Naive thymus-derived CD8-positive, alpha-beta T cell (primary cell): ENCODE measurements at regions not wholly inside any gene's neighbourhood (a gene's known extent, or its start where the extent isn't known, plus 50 kb on each side); places are given as distances from the start of the nearest gene placed in this dataset.

Experiments
- ATAC-seq, 2 donors: fragments of 150-1000 bp; cut with Tn5 transposase in 1 of 2; sonication (Bioruptor Pico), chemical (Tn5 transposase) in 1 of 2; 1 replicate in 1 of 2; 2 replicates in 1 of 2; pipeline ENCODE4 v1.10.0; 2021; ENCODE audit warnings: mild to moderate bottlenecking in 2 of 2, moderate library complexity in 2 of 2
- POLR2A ChIA-PET: fragments of 350-600 bp; sonication (Branson Sonifier 250); formaldehyde crosslinking; loops from one replicate; lab custom pipeline; 2021; ENCODE audit warnings: antibody characterized with exemption; lab: Charles Lee
- DNase-seq, 10 donors: peaks; one replicate each; pipeline versions ENCODE4 v3.0.0 to v3.0.0-alpha.2; 2020 to 2022
- H3K27ac Mint-ChIP-seq, 10 donors: one replicate each; pipeline ENCODE4 v1.8.0; 2020 to 2022; ENCODE audit warnings: mild to moderate bottlenecking in 10 of 10, mixed read lengths in 10 of 10, moderate library complexity in 4 of 10, inconsistent platforms in 1 of 10
- H3K27me3 Mint-ChIP-seq, 5 donors: one replicate each; pipeline ENCODE4 v1.8.0; 2021 to 2022; ENCODE audit warnings: mixed read lengths in 5 of 5
- H3K36me3 Mint-ChIP-seq, 3 donors: one replicate each; pipeline ENCODE4 v1.8.0; 2020 to 2022; ENCODE audit warnings: mixed read lengths in 3 of 3, mild to moderate bottlenecking in 2 of 3, inconsistent platforms in 1 of 3
- H3K4me1 Mint-ChIP-seq, 4 donors: one replicate each; pipeline ENCODE4 v1.8.0; 2021 to 2022; ENCODE audit warnings: mixed read lengths in 4 of 4
- H3K4me3 Mint-ChIP-seq, 10 donors: one replicate each; pipeline ENCODE4 v1.8.0; 2020 to 2022; ENCODE audit warnings: mild to moderate bottlenecking in 10 of 10, mixed read lengths in 10 of 10, moderate library complexity in 6 of 10, inconsistent platforms in 1 of 10
- H3K9me3 Mint-ChIP-seq, 9 donors: one replicate each; pipeline ENCODE4 v1.8.0; 2020 to 2022; ENCODE audit warnings: mixed read lengths in 9 of 9, mild to moderate bottlenecking in 3 of 9, inconsistent platforms in 1 of 9, moderate library complexity in 1 of 9

DNA sequence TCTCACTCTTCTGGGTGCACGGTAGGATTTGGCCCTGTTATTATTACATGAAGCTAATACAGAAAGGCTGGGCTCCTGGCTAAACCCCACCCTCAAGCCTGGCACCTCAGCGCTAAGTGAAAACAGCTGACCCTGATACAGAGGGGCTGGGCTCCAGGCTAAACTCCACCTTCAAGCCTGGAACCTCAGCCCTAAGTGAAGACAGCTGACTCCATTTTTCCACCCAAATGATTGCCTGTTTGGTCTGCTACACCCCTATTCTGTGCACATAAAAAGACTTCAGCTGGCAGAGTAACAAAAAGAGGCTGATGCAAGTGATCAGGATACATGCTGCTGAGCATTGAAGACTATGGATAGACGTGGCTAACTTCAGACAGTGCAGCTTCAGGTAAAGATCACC, 148.4 kb upstream of the CLINT1 start:
- Mint-ChIP-seq H3K4me3 (no peak overlapping the region), H3K36me3 (no peaks in the 10 kb centered on the region), H3K4me1 (no peaks in the 10 kb centered on the region), H3K27me3 (peaks cover 0 to 6% (median 3%) of the 10 kb centered on the region in 5 donors), H3K27ac (no peak overlapping the region), H3K9me3 (peaks cover 0 to 2% (median 0%) of the 10 kb centered on the region in 9 donors)
- DNase-seq (no peak), ATAC-seq (no peak)
- POLR2A ChIA-PET: no interaction called here

DNA sequence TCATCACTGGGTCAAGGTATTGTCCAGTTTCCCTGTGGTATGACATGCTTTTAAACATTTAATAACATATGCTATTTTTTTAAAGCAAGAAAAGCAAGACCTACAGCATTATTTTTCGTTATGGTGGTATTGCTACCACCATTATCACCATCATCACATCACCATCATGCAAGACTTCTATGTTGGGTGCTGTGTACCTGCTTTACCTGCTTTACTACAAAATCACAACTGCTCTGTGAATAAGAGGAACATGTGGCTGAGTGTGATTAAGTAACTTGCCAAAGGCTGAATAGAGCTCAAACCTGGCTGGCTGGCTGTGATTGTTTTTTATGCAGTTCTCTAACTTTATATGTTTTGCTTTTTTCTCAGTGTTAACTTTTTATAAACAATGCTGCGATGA, 140.8 kb upstream of the CLINT1 start:
- peaks cover 0 to 15% (median 10%) of the 10 kb centered on the region in 5 donors for H3K27me3 Mint-ChIP-seq
- no peaks in the 10 kb centered on the region for H3K36me3 Mint-ChIP-seq
- H3K4me3 Mint-ChIP-seq: no peak overlapping the region
- no peaks in the 10 kb centered on the region for H3K9me3 Mint-ChIP-seq
- ATAC-seq (no peak), DNase-seq (no peak)
- no peak overlapping the region for H3K27ac Mint-ChIP-seq
- POLR2A ChIA-PET: no interaction called here
- peaks cover 0 to 5% (median 3%) of the 10 kb centered on the region in 4 donors for H3K4me1 Mint-ChIP-seq

DNA sequence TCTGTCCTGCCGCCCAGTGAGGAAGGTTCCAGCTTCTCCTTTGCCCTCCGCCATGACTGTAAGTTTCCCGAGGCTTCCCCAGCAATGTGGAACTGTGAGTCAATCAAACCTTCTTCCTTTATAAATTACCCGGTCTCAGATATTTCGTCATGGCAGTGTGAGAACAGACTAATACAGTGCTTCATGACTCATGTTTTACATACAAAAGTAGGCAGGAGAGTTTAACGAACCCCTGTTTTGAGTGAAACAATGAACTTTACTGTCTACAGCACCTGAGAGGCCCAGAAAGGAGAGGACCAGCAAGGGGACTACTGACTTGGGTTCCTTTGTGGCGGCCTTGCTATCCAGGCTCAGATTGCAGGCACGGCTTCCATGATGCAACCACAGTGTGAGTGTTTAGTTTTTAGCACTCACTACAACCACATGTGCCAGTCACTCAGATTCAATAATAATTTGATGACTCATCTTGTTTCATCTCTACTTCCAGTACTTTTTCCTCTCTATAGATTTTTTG, 139.1 kb upstream of the CLINT1 start:
- Mint-ChIP-seq H3K27me3 (peaks cover 4 to 21% (median 13%) of the 10 kb centered on the region in 5 donors), H3K4me1 (peaks cover 4 to 13% (median 11%) of the 10 kb centered on the region in 4 donors), H3K9me3 (no peaks in the 10 kb centered on the region), H3K36me3 (no peaks in the 10 kb centered on the region), H3K4me3 (no peak overlapping the region), H3K27ac (no peak overlapping the region)
- DNase-seq (no peak), ATAC-seq (no peak)
- POLR2A ChIA-PET: no interaction called here

DNA sequence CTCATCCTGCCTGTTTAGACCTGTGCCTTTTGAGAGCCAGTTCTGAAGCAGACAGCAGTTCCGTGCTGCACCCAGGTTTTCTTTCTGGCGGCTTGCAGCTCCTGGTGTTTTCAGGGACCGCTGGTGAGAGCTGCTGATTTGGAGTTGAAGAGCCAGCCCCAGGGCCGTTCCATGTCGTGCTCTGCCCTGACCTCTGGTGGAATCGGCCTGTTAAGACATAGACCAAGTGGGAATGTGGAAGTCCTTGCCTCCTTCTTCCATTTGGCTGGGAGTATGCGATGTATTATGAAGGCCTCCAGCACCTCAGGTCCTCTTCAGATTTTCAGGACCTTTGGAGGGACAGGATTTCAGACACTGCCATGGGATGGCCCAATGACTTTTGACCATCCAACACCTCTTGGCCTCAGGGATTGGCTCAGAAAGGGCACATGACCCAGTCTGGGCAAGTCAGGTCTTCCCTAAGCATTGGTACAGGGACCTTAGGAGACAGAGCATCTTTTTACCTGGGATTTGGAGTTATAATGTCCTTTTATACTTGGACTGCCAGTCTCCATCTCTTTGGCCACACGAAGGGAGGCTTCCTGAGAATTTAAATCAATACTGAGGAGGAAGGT, 136.1 kb upstream of the CLINT1 start:
- Mint-ChIP-seq H3K9me3 (no peaks in the 10 kb centered on the region), H3K36me3 (no peaks in the 10 kb centered on the region), H3K27ac (peak overlapping the region in 1 of 10 donors; percentile 84), H3K27me3 (peaks cover 7 to 27% (median 21%) of the 10 kb centered on the region in 5 donors), H3K4me3 (peak overlapping the region in 8 of 10 donors; percentile 6 to 61 (median 40)), H3K4me1 (peaks cover 4 to 13% (median 11%) of the 10 kb centered on the region in 4 donors)
- ATAC-seq (peak; percentile 68 to 73), DNase-seq (peak; percentile 4 to 64 (median 32))
- POLR2A ChIA-PET: no interaction called here

DNA sequence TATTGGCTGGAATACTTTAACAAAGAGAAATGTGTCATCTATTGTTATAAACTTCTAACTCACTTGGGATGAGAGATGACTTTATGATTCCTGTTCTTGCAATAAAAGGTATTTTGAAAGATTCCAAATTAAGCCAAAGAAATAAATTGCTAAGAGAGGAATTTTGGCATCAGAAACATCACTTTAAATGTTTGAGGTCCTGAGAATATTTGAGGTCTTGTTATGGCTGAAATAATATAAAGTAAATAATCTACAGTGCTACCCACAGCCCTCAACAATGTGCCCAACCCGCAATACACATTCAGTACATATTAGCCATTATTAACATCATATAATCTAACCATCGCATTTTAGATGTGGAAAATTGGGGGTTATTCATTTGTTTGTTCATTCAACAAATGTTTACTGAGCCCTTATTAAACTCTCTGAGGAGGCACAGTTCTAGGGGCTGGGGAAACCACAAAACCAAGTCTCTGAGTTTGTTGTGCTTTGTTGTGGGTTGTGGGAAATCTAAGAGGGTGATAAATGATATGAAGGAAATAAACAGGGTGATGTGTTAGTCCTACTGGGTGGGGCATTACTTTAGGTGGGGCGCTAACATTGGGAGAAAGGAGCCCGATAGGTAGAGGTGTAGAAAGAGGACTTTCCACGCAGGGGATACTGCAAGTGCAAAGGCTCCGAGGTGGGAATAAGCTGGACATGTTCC, 135.2 kb upstream of the CLINT1 start:
- DNase-seq: peak in 6 of 10 donors; percentile 2 to 65 (median 42)
- H3K4me1 Mint-ChIP-seq: peaks cover 4 to 13% (median 11%) of the 10 kb centered on the region in 4 donors
- POLR2A ChIA-PET: no interaction called here
- peak overlapping the region in 5 of 10 donors; percentile 12 to 84 (median 37) for H3K27ac Mint-ChIP-seq
- H3K9me3 Mint-ChIP-seq: no peaks in the 10 kb centered on the region
- H3K27me3 Mint-ChIP-seq: peaks cover 7 to 30% (median 23%) of the 10 kb centered on the region in 5 donors
- peak; percentile 79 to 90 for ATAC-seq
- H3K36me3 Mint-ChIP-seq: no peaks in the 10 kb centered on the region
- peak overlapping the region; percentile 6 to 61 (median 39) for H3K4me3 Mint-ChIP-seq

DNA sequence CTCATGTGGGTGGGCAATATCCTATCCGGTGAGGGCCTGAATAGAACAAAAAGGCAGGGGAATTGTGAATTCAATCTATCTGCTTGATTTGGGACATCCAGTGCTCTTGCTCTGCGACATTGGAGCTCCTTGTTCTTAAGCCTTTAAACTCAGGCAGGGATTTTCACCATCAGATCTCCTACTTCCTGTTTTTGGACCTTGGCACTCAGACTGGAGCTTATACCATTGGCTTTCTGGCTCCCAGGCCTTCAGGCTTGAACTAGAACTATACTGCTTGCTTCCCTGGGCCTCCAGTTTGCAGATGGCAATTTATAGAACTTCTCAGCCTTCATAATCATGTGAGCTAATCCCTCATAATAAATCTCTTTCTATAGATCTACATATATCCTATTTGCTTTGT, 134.3 kb upstream of the CLINT1 start:
- POLR2A ChIA-PET: no interaction called here
- H3K4me3 Mint-ChIP-seq: no peak overlapping the region
- H3K9me3 Mint-ChIP-seq: no peaks in the 10 kb centered on the region
- H3K27me3 Mint-ChIP-seq: peaks cover 7 to 30% (median 23%) of the 10 kb centered on the region in 5 donors
- ATAC-seq (no peak), DNase-seq (no peak)
- no peak overlapping the region for H3K27ac Mint-ChIP-seq
- no peaks in the 10 kb centered on the region for H3K36me3 Mint-ChIP-seq
- H3K4me1 Mint-ChIP-seq: peaks cover 4 to 13% (median 11%) of the 10 kb centered on the region in 4 donors

DNA sequence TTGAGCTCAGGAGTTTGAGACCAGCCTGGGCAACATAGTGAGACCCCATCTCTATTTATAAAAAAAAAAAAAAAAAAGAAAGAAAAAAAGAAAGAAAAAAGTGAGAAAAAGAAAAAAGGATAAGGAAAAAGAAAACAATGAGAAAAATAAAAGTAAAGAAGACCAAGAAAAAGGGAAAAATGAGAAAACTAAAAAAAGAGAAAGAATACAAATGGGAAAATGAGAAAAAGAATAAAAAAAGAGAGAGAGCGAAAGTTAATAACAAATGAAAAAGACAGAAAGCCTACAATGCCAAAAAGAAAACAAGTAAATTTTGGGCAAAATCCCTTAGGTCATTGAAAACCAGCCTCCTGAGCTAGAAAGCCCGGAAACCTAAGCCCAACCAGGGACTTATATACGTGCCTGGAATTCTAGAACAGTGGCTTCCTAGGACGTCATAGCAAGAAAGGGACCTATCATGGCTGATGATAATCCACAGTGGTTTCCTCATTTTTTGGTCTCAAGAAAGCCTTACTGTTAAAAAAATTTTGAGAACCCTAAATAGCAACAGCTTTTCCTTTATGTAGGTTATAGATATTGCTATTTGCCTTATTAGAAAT, 131.7 kb upstream of the CLINT1 start:
- Mint-ChIP-seq H3K27me3 (peaks cover 7 to 27% (median 16%) of the 10 kb centered on the region in 5 donors), H3K9me3 (no peaks in the 10 kb centered on the region), H3K4me1 (peaks cover 7 to 13% (median 11%) of the 10 kb centered on the region in 4 donors), H3K36me3 (no peaks in the 10 kb centered on the region), H3K4me3 (no peak overlapping the region), H3K27ac (no peak overlapping the region)
- ATAC-seq (no peak), DNase-seq (no peak)
- POLR2A ChIA-PET: no interaction called here

DNA sequence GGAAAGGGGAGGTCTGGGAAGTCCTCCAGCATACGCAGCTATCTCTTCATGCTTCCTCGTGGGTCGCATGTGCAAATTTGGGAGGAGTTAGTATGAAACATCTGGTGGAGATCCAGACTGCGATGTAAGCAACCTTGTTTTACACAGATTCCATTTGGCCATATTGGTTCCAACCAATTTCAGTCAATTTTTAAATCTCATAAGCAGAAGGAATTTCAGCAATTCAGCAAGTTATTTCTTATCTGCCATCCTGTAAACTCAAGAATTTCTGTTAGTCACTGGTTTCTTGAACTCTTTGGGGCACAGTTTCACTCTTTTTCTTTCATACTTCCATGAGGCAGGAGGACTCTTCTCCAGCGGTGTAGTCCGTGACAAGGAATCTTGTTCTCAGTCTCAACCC, 130.4 kb upstream of the CLINT1 start:
- peaks cover 3 to 5% (median 4%) of the 10 kb centered on the region in 4 donors for H3K4me1 Mint-ChIP-seq
- DNase-seq (no peak), ATAC-seq (no peak)
- peaks cover 5 to 24% (median 12%) of the 10 kb centered on the region in 5 donors for H3K27me3 Mint-ChIP-seq
- H3K9me3 Mint-ChIP-seq: no peaks in the 10 kb centered on the region
- H3K4me3 Mint-ChIP-seq: no peak overlapping the region
- H3K27ac Mint-ChIP-seq: no peak overlapping the region
- POLR2A ChIA-PET: no interaction called here
- H3K36me3 Mint-ChIP-seq: no peaks in the 10 kb centered on the region

DNA sequence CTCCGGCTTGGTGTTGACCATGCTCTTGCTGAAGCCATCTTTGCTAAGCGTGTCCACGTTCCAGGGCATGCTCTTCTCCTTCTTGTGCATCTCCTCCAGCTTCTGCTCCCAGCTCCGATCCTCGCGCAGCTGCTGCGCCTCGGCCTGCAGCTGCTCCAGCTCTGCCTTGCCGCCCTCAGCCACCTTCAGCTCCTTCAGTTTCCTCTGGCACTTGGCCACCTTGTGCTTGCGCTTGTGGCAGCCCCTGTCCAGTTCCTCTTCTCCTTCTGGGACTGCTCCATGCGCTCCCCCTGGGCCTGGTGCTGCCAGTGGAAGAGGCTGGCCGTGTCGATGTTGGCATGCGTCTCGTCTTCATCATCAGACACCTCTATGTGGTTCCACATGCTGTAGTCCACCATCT, 128.3 kb upstream of the CLINT1 start:
- peaks cover 0 to 4% (median 0%) of the 10 kb centered on the region in 4 donors for H3K4me1 Mint-ChIP-seq
- H3K27ac Mint-ChIP-seq: peak overlapping the region in 1 of 10 donors; percentile 90
- DNase-seq (no peak), ATAC-seq (no peak)
- POLR2A ChIA-PET: no interaction called here
- H3K4me3 Mint-ChIP-seq: no peak overlapping the region
- H3K36me3 Mint-ChIP-seq: no peaks in the 10 kb centered on the region
- H3K9me3 Mint-ChIP-seq: peaks cover 0 to 3% (median 0%) of the 10 kb centered on the region in 9 donors
- H3K27me3 Mint-ChIP-seq: peaks cover 3 to 14% (median 9%) of the 10 kb centered on the region in 5 donors

DNA sequence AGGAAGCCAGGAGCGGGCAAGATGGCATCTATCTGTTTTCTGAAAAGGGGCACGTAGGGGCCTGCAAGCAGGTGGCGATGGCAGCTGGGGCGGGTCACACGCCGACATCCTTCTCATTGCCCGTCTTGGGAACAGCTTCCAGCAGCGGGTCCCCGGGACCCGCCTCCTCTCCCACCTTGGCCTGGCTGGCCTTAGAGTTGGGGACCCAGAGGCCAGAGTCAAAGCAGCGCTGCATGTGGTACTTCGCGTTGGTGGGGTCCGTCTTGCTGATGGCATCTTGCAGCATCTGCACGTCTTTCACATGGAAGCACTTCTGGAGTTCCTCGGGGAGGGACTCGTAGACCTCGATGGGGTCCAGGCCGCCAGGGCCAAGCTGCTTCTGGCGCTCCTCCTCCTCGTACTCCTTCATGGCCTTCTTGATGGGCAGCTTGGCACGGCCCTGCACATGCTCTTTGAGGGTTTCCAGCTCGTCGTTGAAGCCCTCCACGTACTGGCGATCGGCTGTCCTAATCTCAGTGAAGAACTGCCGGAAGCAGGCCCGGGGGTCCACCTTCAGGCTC, 127.6 kb upstream of the CLINT1 start:
- no peak for ATAC-seq
- no peak for DNase-seq
- Mint-ChIP-seq H3K36me3 (no peaks in the 10 kb centered on the region), H3K9me3 (peaks cover 0 to 4% (median 0%) of the 10 kb centered on the region in 9 donors), H3K4me3 (no peak overlapping the region), H3K4me1 (peaks cover 0 to 4% (median 0%) of the 10 kb centered on the region in 4 donors), H3K27ac (no peak overlapping the region), H3K27me3 (peaks cover 0 to 11% (median 3%) of the 10 kb centered on the region in 5 donors)
- POLR2A ChIA-PET: no interaction called here

DNA sequence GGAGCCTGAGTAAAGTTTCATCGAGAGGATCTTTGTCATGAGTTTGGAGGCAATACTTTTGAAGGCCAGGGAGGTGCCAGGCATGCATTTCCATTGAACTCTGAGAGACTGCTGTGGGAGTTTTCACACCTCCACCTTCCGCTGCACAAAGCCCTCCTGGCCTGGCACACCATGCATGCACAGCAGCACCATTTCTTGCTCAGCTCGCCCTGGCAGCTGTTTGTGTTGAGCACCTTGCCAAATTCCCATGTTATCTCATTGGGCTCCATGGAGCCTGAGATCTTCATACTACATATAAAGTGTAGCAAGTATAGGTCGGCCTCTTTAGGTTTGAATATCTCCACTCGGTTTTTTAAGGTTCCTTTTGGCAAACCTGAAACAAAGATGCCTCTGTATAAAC, 125.7 kb upstream of the CLINT1 start:
- peaks cover 0 to 11% (median 0%) of the 10 kb centered on the region in 5 donors for H3K27me3 Mint-ChIP-seq
- no peak overlapping the region for H3K27ac Mint-ChIP-seq
- no peaks in the 10 kb centered on the region for H3K36me3 Mint-ChIP-seq
- ATAC-seq: no peak
- peaks cover 0 to 4% (median 0%) of the 10 kb centered on the region in 4 donors for H3K4me1 Mint-ChIP-seq
- peaks cover 0 to 4% (median 0%) of the 10 kb centered on the region in 9 donors for H3K9me3 Mint-ChIP-seq
- DNase-seq: no peak
- POLR2A ChIA-PET: no interaction called here
- H3K4me3 Mint-ChIP-seq: no peak overlapping the region

DNA sequence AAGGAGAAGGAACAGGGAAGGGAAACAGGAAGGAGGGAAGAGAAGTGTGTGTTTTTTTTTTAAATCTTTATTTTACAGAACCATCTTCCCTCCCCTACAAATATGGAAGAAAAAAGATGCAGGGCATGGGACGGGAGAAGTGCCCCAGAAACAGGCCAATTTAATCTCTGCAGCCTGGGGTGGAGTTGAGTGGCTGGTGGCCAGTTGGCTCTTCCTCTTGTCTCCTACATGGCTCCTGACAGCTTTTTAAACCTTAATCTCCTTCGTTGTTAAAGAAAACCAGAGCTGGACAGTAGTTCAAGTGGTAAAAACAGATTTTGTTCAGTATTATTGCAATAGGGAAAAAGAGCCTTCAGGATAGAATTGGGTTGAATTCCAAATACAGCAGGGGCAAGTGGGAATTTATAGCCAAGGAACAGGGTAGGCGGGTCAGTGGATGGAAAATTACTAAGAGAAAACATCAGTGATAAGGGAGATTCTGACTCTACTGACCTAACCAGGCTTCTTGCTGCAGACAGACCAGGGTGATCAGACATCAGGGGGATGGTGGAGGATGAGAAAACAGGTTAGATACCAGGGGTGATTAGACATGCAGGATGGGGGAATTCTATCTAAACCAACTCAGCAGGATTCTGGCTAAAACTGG, 125.1 kb upstream of the CLINT1 start:
- DNase-seq (no peak), ATAC-seq (no peak)
- Mint-ChIP-seq H3K27me3 (peaks cover 0 to 6% (median 0%) of the 10 kb centered on the region in 5 donors), H3K4me1 (peaks cover 0 to 4% (median 0%) of the 10 kb centered on the region in 4 donors), H3K4me3 (no peak overlapping the region), H3K36me3 (no peaks in the 10 kb centered on the region), H3K27ac (no peak overlapping the region), H3K9me3 (peaks cover 0 to 4% (median 0%) of the 10 kb centered on the region in 9 donors)
- POLR2A ChIA-PET: no interaction called here
